Ovary (tissue), 3 donors: ENCODE measurements at regions not wholly inside any gene's neighbourhood (a gene's known extent, or its start where the extent isn't known, plus 50 kb on each side); places are given as distances from the start of the nearest gene placed in this dataset.

Experiments used
- CTCF ChIP-seq, 3 donors: fragments of 450-650 bp in 2 of 3; fragments of 200-600 bp in 1 of 3; IDR thresholded peaks; one replicate each; pipeline versions ENCODE4 v1.5.1 to v1.8.0; 2016 to 2022; ENCODE audit warnings: antibody characterized with exemption in 3 of 3, mild to moderate bottlenecking in 1 of 3
- EP300 ChIP-seq: sonication (generic); formaldehyde crosslinking; IDR thresholded peaks from one replicate; pipeline ENCODE4 v1.6.1; 2017; ENCODE audit warnings: antibody characterized with exemption
- POLR2A ChIP-seq: fragments of 450-650 bp; IDR thresholded peaks from one replicate; pipeline ENCODE4 v1.6.1; 2017; ENCODE audit warnings: antibody characterized with exemption, mild to moderate bottlenecking, moderate library complexity
- donor health status: DM: no; HTN: no; CAD: no.

DNA sequence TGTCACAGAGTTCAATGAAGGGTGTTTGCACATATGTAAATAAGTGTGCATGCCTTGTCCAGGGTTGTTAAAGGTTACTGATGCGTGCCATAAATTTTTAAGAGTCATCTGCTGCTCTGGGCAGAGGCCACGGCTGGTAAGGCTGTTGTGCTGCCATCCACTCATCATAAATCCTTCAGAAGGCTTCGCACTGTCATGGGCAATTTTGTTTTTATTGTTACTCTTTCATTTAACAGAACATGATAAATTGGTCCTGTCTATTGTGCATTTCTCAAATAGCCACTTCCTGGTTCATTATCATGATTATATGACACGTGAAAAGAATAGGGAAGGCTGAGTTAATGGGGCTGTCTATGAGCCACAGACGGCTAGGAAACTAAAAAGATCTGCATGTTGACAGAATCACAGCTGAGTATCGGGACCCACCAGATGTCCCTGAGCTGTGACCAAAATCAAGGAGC, 634.3 kb upstream of the SOX11 start:
- TF ChIP-seq CTCF (IDR thresholded peaks at IDR 0.05) (no peak), POLR2A (no peak), EP300 (no peak)
